GM04504 (cell line): ENCODE measurements at regions not wholly inside any gene's neighbourhood (a gene's known extent, or its start where the extent isn't known, plus 50 kb on each side); places are given as distances from the start of the nearest gene placed in this dataset.

Source experiments
- DNase-seq: peaks from one replicate; pipeline ENCODE4 v3.0.0-alpha.2; 2012; ENCODE audit warnings: low read depth

- DNase-seq = no peak
Measured at GRCh38 chr2:230642966-230643365, 69.7 kb upstream of the CAB39 start.

- no peak for DNase-seq
Measured at GRCh38 chr2:230643576-230644291, 68.9 kb upstream of the CAB39 start.

DNA sequence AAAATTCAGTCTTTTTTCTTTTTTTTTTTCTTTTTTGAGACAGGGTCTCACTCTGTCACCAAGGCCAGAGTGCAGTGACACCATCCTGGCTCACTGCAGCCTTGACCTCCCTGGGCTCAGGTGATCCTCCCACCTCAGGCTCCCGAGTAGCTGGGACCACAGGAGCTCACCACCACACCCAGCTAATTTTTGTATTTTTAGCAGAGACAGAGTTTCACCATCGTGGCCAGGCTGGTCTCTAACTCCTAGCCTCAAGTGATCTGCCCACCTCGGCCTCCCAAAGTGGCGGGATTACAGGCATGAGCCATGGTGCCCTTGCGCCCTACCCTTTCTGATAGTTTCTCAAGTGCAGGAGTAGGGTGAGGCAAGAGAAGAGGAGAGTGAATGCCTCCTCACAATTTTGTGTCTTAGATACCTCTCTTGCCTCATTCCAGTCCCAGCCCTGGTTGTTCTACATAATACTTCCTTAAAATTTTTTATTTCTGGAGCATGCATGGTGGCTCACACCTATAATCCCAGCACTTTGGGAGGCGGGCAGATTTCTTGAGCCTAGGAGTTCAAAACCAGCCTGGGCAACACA lies 68.2 kb upstream of the CAB39 start:
- no peak for DNase-seq

DNA sequence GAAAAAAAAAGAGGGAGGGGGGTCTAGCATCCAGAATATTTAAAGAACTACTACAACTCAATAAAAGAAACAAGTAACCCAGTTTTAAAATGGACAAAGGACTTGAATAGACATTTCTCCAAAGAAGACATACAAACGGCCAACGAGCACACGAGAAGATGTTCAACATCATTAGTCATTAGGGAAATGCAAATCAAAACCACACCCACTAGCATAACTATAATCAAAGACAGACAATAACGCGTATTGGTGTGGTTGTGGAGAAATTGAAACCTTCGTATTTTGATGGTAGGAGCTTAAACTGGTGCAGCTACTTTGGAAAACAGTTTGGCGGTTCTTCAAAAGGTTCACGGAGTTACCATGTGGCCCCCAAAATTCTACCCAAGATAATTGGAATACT lies 64.3 kb upstream of the CAB39 start:
- no peak for DNase-seq

DNA sequence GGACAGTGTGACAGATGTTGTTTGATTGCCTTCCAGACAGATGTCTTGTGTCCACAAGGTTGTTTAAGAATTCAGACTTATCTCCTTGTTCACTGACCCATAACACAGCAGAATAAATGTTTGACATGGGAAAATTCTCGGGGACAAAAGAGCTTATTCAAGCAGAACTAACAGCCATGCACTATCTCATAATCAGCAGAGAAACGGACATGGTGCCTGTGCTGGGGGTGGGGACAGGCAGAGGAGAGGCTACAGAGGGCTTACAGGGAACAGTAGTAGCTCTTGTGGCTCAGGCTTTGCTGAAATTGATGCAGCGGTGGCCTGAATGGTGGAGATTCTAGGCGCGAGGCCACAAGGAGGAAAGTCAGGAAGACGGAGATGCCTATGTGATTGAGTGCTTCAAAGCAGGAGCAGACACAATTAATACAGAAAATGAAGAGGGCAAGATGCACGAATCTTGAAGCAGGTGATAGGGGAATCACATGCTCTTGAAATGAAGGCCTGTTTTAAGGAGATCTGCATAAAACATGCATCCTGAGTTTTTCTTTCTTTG lies 62.0 kb upstream of the CAB39 start:
- DNase-seq = no peak

DNA sequence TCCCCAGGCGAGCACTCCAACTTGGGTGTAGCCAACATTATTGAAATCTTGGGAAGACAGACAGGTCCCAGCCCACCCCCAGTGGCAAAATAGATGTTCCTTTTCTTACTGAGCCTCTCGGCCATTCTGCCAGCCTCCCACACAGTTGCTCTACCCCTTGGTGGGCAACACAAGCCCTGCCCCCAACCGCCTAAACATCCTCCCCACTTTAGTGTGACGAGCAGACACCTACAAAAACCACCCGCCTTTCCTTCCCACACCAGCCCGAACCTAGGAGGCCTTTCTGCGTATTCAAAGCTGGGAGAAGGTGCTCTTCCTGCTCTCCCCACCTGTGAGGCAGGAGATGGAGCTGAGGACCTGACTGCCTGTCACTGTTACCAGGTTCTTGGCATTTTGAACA lies 58.6 kb upstream of the CAB39 start:
- DNase-seq = no peak

GRCh38 chr2:230657462-230657861 lies 55.2 kb upstream of the CAB39 start:
- DNase-seq = no peak

DNA sequence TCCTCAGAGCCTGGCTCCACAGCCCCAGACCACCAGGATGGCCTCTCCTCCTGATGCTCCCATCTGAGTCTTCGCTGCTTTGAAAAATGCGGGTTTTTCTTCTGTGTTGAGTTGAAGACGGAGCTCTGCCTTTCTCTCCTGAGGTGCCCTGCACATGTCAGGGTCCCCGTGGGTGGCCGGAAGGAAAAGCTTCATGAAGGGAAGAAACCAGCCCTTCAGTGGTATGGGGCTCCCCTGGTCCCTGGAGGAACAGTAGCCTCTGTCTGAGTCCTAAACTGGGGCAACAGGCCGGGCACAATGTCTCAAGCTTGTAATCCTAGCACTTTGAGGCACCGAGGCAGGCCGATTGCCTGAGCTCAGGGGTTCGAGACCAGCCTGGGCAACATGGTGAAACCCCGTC lies 54.7 kb upstream of the CAB39 start:
- no peak for DNase-seq

GRCh38 chr2:230658577-230658876 lies 54.1 kb upstream of the CAB39 start:
- DNase-seq = no peak

- no peak for DNase-seq
Measured at GRCh38 chr2:230658877-230659652, 53.6 kb upstream of the CAB39 start.

DNA sequence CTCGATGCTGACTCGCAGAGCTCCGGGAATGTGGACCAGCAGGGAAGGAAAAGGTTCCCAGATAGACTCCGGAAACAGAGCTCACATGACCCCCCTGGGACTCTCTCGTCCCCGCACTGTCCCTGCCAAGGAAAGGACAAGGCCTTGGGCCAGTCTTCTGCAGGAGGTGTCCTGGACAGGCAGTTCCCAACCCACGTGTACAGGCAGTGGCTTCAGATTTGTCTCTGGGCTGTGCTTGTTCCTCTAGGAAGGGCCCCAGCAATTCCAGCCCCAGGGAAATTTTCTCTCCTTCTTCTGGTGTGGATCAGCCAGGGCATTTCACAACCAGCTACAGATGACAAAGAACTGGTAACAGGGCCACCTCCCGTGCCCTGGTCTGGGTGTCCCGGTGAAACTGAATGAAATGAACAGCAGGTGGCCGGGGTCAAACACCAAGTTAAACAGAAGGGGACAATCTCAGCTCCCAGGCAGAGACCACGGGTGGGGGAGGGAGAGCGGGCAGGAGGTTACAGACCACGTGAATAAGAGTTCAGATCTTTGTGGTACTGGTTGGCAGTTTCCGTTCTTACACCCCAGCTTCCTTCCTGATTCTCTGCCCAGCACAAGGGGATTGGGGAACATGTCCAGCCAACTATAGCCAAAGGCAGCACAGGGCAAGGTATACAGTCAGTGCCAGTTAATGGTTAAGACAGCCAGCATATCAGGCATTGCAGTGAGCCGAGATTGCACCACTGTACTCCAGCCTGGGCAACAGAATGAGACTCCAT lies 52.2 kb upstream of the CAB39 start:
- no peak for DNase-seq

DNA sequence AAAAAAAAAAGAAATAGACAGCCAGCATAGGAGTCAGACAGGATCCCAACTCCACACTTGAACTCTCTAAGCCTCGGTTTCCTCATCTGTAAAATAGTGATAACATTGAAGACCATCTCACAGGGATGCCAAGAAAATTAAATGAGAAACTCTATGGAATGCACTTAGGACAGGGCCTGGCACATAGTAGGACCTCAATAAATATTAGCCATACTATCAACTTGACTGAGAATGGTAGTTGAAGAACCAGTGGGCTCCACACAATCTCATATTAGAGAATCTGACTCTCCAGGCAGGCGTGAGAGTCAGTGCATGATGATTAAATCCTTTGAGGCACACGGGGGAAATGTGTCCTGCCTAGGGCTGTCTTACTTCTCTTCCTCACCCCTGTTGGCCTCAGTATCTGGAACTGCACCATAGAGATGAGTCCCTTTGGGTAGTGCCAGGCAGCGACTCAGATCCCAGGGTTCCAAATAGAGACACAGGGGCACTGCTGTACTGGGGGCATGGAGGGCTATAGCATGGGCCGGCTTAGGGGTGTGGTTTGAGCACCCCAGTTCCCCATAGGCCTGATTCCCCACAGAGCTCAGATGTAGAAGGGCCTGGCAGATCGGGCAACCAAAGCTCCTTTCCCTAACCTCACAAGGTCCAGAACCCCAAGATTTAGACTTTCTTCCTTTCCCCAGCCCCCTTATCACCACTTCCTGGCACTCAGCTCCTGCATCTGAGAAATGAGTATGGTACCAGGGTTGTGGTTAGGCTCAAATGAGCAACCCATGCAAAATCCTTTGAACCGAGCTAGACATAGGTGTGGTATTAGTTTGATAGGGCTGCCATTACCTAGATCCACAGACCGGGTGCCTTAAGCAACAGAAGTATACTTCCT lies 51.3 kb upstream of the CAB39 start:
- no peak for DNase-seq
